OCI-LY7 (cell line): ENCODE measurements at regions not wholly inside any gene's neighbourhood (a gene's known extent, or its start where the extent isn't known, plus 50 kb on each side); places are given as distances from the start of the nearest gene placed in this dataset.

Source experiments
- BruUV-seq: library from RNA; stranded (reverse); fragments of 400-500 nt; replicated peaks from 2 replicates; lab custom pipeline; 2021; lab: Mats Ljungman, UMichigan
- CTCF ChIA-PET: fragments of 300-600 bp; sonication (Branson Sonifier 250); formaldehyde crosslinking; loops from one replicate; lab custom pipeline; 2022; ENCODE audit warnings: antibody characterized with exemption; ENCODE audit not compliant: unreplicated experiment; lab: Charles Lee
- POLR2A ChIA-PET: fragments of 300-600 bp; sonication (Branson Sonifier 250); formaldehyde crosslinking; loops from one replicate; lab custom pipeline; 2022; ENCODE audit warnings: antibody characterized with exemption; lab: Charles Lee
- DNase-seq: peaks from one replicate; pipeline ENCODE4 v3.0.0-alpha.2; 2015; ENCODE audit warnings: low spot score
- H2AFZ ChIP-seq: fragments of 200-600 bp; sonication (generic), shearing (Covaris generic); 2 replicates; pipeline ENCODE4 v1.6.1; 2014; ENCODE audit warnings: mild to moderate bottlenecking, antibody characterized with exemption, low read length, moderate library complexity
- H3K27ac ChIP-seq: fragments of 200-600 bp; sonication (generic); 2 replicates; pipeline ENCODE4 v1.5.1; 2014; ENCODE audit warnings: mixed run types, low read depth, mild to moderate bottlenecking, moderate library complexity, low read length, inconsistent platforms; ENCODE audit not compliant: poor library complexity, severe bottlenecking
- H3K36me3 ChIP-seq: fragments of 200-600 bp; sonication (generic); 2 replicates; pipeline ENCODE4 v1.6.1; 2014; ENCODE audit warnings: mild to moderate bottlenecking, antibody characterized with exemption, low read length, moderate library complexity, mixed read lengths; ENCODE audit not compliant: insufficient read depth
- H3K4me1 ChIP-seq: fragments of 200-600 bp; sonication (generic); 2 replicates; pipeline ENCODE4 v1.5.1; 2014; ENCODE audit warnings: mild to moderate bottlenecking, low read length; ENCODE audit not compliant: insufficient read depth, poor library complexity, severe bottlenecking
- H3K4me2 ChIP-seq: fragments of 200-600 bp; sonication (generic); 2 replicates; pipeline ENCODE4 v1.6.1; 2014; ENCODE audit warnings: mild to moderate bottlenecking, low read length
- H3K4me3 ChIP-seq: fragments of 200-600 bp; sonication (generic); 2 replicates; pipeline ENCODE4 v1.5.1; 2014; ENCODE audit warnings: mild to moderate bottlenecking, low read depth, low read length; ENCODE audit not compliant: poor library complexity, severe bottlenecking
- H3K79me2 ChIP-seq: fragments of 200-600 bp; sonication (generic); 2 replicates; pipeline ENCODE4 v1.6.1; 2016; ENCODE audit warnings: low read depth, mild to moderate bottlenecking, low read length, moderate library complexity, mixed read lengths; ENCODE audit not compliant: insufficient read depth
- H3K9me2 ChIP-seq: fragments of 200-600 bp; sonication (generic); 2 replicates; pipeline ENCODE4 v1.6.1; 2016; ENCODE audit warnings: mild to moderate bottlenecking, low read length, mixed read lengths; ENCODE audit not compliant: insufficient read depth
- H3K9me3 ChIP-seq: fragments of 200-600 bp; sonication (generic); 2 replicates; pipeline ENCODE4 v1.6.1; 2014; ENCODE audit warnings: mild to moderate bottlenecking, mixed run types, low read length, mixed read lengths
- H4K20me1 ChIP-seq: fragments of 200-600 bp; sonication (generic); 2 replicates; pipeline ENCODE4 v1.6.1; 2014; ENCODE audit warnings: mild to moderate bottlenecking, antibody characterized with exemption, low read length, moderate library complexity, mixed read lengths; ENCODE audit not compliant: insufficient read depth
- CTCF ChIP-seq: fragments of 200-600 bp; sonication (generic); conservative IDR thresholded peaks from 2 replicates; pipeline ENCODE4 v1.5.1; 2014; ENCODE audit warnings: mild to moderate bottlenecking, antibody characterized with exemption, low read length, moderate library complexity, mixed read lengths
- EZH2phosphoT487 ChIP-seq: fragments of 200-600 bp; sonication (generic); IDR thresholded peaks from 2 replicates; pipeline ENCODE4 v1.6.1; 2018; ENCODE audit warnings: low read depth, borderline replicate concordance, mild to moderate bottlenecking, mixed run types, antibody characterized with exemption, low read length, moderate library complexity, mixed read lengths
- intact Hi-C: fragments of 100-400 bp; cut with micrococcal nuclease; formaldehyde crosslinking; loops from one replicate; pipeline ENCODE4 v1.10.0; 2022; ENCODE audit not compliant: unreplicated experiment

DNA sequence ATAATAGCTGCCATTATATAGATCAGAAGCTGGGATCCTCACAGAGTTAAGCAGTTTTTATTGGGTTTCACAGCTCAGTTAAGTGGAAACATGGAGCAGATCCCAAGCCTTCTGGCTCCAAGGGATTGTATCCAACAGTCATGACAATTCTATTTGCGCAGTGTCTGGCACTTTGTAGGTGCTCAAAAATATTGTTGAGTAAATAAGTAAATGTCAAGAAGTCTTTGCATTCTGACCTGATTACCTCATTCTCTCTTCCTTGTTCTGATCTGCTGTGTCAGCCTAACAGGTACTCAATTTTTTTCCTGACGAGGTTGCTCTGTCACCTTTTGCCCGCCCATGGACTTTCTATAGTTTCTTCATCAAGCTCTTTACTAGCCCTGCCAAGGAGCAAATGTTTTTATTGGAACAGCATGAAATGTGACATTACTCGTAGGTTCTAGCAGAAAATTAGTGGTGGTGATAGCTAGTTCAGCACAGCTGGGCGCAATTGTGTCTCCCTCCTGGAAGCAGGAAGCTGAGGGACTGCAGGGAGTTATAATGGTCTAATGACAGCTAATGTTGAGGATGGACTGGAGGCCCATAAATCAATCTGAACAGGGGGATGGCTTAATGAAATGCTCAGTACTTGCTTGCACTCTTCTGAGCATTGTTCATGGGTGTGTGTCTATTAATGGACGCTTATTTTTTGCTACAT lies 680.2 kb downstream of the CCSER2 start:
- Histone ChIP-seq H4K20me1 (no peaks in the 10 kb centered on the region), H3K4me2 (no peak overlapping the region), H3K27ac (no peak overlapping the region), H3K36me3 (no peaks in the 10 kb centered on the region), H3K4me3 (no peak overlapping the region), H3K9me2 (no peaks in the 10 kb centered on the region), H3K9me3 (no peaks in the 10 kb centered on the region), H2AFZ (no peak overlapping the region), H3K4me1 (no peaks in the 10 kb centered on the region), H3K79me2 (no peaks in the 10 kb centered on the region)
- intact Hi-C loops: no loop called here
- CTCF ChIA-PET: no interaction called here
- TF ChIP-seq EZH2phosphoT487 (no peak), CTCF (no peak)
- no TSS peak for BruUV-seq
- POLR2A ChIA-PET: interaction anchor here (0.5 kb wide), 1 partner anchor 25 kb away, joined by 3 read pairs; no protein-coding TSS in a partner anchor
- DNase-seq: no peak

- Histone ChIP-seq H3K4me2 (no peak overlapping the region), H3K27ac (no peak overlapping the region), H3K9me3 (no peaks in the 10 kb centered on the region), H3K79me2 (no peaks in the 10 kb centered on the region), H2AFZ (no peak overlapping the region), H3K36me3 (no peaks in the 10 kb centered on the region), H4K20me1 (no peaks in the 10 kb centered on the region), H3K4me3 (no peak overlapping the region), H3K9me2 (no peaks in the 10 kb centered on the region), H3K4me1 (no peaks in the 10 kb centered on the region)
- BruUV-seq: no TSS peak
- TF ChIP-seq EZH2phosphoT487: no peak
- ChIA-PET CTCF (no interaction called here), POLR2A (interaction anchor here (0.7 to 1.1 kb wide), 2 partner anchors 10 to 12 kb away, joined by 3 to 6 read pairs; no protein-coding TSS in a partner anchor)
- no peak for DNase-seq
- intact Hi-C loops: no loop called here
Observed at GRCh38 chr10:85012305-85012704, 683.9 kb downstream of the CCSER2 start.

GRCh38 chr10:85026878-85027467 lies 698.6 kb downstream of the CCSER2 start:
- no peaks in the 10 kb centered on the region for H3K4me1 ChIP-seq
- no peaks in the 10 kb centered on the region for H4K20me1 ChIP-seq
- H3K4me2 ChIP-seq: no peak overlapping the region
- H3K36me3 ChIP-seq: no peaks in the 10 kb centered on the region
- no peak overlapping the region for H3K27ac ChIP-seq
- CTCF ChIA-PET: no interaction called here
- no TSS peak for BruUV-seq
- peaks cover 17% of the 10 kb centered on the region for H3K9me3 ChIP-seq
- no peak for DNase-seq
- no peaks in the 10 kb centered on the region for H3K79me2 ChIP-seq
- intact Hi-C loops: no loop called here
- no peak overlapping the region for H3K4me3 ChIP-seq
- no peak overlapping the region for H2AFZ ChIP-seq
- no peaks in the 10 kb centered on the region for H3K9me2 ChIP-seq
- POLR2A ChIA-PET: no interaction called here
- no peak for TF ChIP-seq CTCF
- TF ChIP-seq EZH2phosphoT487: no peak
